ENCODE measurements at regions not wholly inside any gene's neighbourhood (a gene's known extent, or its start where the extent isn't known, plus 50 kb on each side); places are given as distances from the start of the nearest gene placed in this dataset.
"Not testable (repeated sequence)": the region's sequence is repeated elsewhere in the genome, so short reads cannot be mapped to it uniquely, and the experiment has no call there.

- H3K27ac ChIP-seq: no peak overlapping the region
These were observed 116.2 kb downstream of the ADCYAP1 start for GRCh38 chr18:1020731-1021344.

GRCh38 chr18:1026930-1027329 lies 122.3 kb downstream of the ADCYAP1 start:
- no peak overlapping the region for H3K27ac ChIP-seq
- DNase-seq (ENCODE audit: low spot score): no peak
- no peak for TF ChIP-seq CTCF (conservative IDR thresholded peaks at IDR 0.05; ENCODE audit: low read depth)
- POLR2A ChIA-PET (ENCODE audit: low non-redundant PET): no interaction called here
- CTCF ChIA-PET: interaction anchor here (0.7 kb wide), 1 partner anchor 94 kb away, joined by 4 read pairs; no protein-coding TSS in a partner anchor

More at GRCh38 chr18:1020731-1021344, 116.2 kb downstream of the ADCYAP1 start:
- ChIA-PET CTCF (no interaction called here), POLR2A (ENCODE audit: low non-redundant PET) (interaction anchor here (0.5 kb wide), 1 partner anchor 273 kb away, joined by 3 read pairs; no protein-coding TSS in a partner anchor)
- TF ChIP-seq CTCF (conservative IDR thresholded peaks at IDR 0.05; ENCODE audit: low read depth): no peak
- no peak for DNase-seq (ENCODE audit: low spot score)

GRCh38 chr18:1033092-1033491 lies 128.4 kb downstream of the ADCYAP1 start:
- H3K27ac ChIP-seq; DNase-seq (ENCODE audit: low spot score); POLR2A ChIA-PET (ENCODE audit: low non-redundant PET); CTCF ChIA-PET: not testable (repeated sequence)

- ChIA-PET CTCF (no interaction called here), POLR2A (ENCODE audit: low non-redundant PET) (no interaction called here)
- no peak overlapping the region for H3K27ac ChIP-seq
- DNase-seq (ENCODE audit: low spot score): no peak
- TF ChIP-seq CTCF (conservative IDR thresholded peaks at IDR 0.05; ENCODE audit: low read depth): no peak
These were observed 130.3 kb downstream of the ADCYAP1 start for GRCh38 chr18:1034971-1035370.

- TF ChIP-seq CTCF (conservative IDR thresholded peaks at IDR 0.05; ENCODE audit: low read depth): no peak
- ChIA-PET POLR2A (ENCODE audit: low non-redundant PET) (no interaction called here), CTCF (no interaction called here)
- H3K27ac ChIP-seq: no peak overlapping the region
- DNase-seq (ENCODE audit: low spot score): no peak
These were observed 132.3 kb downstream of the ADCYAP1 start for GRCh38 chr18:1036926-1037325.

GRCh38 chr18:1037776-1038175 lies 133.1 kb downstream of the ADCYAP1 start:
- no peak for DNase-seq (ENCODE audit: low spot score)
- no peak overlapping the region for H3K27ac ChIP-seq
- no peak for TF ChIP-seq CTCF (conservative IDR thresholded peaks at IDR 0.05; ENCODE audit: low read depth)
- ChIA-PET POLR2A (ENCODE audit: low non-redundant PET) (no interaction called here), CTCF (no interaction called here)

- no peak overlapping the region for H3K27ac ChIP-seq
- CTCF ChIA-PET: interaction anchor here (0.6 kb wide), 1 partner anchor 75 kb away, joined by 3 read pairs; no protein-coding TSS in a partner anchor
- POLR2A ChIA-PET (ENCODE audit: low non-redundant PET): no interaction called here
- DNase-seq (ENCODE audit: low spot score): no peak
- TF ChIP-seq CTCF (conservative IDR thresholded peaks at IDR 0.05; ENCODE audit: low read depth): no peak
These were observed 134.8 kb downstream of the ADCYAP1 start for GRCh38 chr18:1039421-1039820.

- DNase-seq (ENCODE audit: low spot score); H3K27ac ChIP-seq; POLR2A ChIA-PET (ENCODE audit: low non-redundant PET); CTCF ChIA-PET: not testable (repeated sequence)
These were observed 138.4 kb downstream of the ADCYAP1 start for GRCh38 chr18:1043039-1043438.
